Brain pericyte (primary cell): ENCODE measurements at regions not wholly inside any gene's neighbourhood (a gene's known extent, or its start where the extent isn't known, plus 50 kb on each side); places are given as distances from the start of the nearest gene placed in this dataset.
"Not testable (repeated sequence)": the region's sequence is repeated elsewhere in the genome, so short reads cannot be mapped to it uniquely, and the experiment has no call there.

Experiments used
- DNase-seq: peaks from one replicate; pipeline ENCODE4 v3.0.0-alpha.2; 2012; ENCODE audit warnings: low read depth, low spot score

DNA sequence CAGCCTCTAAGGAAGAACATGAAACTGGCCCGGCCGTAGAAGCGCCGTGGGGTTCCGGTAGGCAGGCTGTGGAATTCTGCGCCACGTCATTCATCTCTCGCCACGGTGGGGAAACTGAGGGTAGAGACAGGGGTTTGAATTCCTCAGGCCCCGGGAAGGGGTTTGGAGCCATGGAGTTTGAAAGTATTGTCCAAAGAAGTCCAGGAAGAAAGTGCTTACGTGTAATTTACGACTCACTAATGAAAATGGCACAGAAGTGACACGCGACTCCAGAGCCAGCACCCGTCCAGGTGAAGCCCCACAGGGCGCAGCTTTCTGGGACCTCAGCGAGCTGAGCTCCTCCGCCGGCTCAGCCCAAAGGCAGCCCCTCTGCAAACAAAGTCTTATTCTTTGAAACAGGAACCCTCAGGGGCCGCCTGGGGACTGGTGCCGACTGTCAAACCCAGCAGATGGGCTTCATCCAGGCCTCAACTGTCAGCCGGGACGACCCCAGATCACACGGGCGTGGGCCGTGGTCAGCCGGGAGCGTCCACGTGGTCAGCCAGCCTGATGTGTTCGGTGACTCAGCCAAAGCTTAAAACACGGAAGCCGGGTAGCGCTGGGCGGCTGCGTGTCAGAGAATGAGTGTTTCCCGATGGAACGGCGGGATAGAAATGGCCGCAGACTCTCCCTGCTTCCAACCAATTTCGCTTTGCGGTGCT, 200.0 kb downstream of the LAT start:
- DNase-seq, result not testable (repeated sequence)

DNA sequence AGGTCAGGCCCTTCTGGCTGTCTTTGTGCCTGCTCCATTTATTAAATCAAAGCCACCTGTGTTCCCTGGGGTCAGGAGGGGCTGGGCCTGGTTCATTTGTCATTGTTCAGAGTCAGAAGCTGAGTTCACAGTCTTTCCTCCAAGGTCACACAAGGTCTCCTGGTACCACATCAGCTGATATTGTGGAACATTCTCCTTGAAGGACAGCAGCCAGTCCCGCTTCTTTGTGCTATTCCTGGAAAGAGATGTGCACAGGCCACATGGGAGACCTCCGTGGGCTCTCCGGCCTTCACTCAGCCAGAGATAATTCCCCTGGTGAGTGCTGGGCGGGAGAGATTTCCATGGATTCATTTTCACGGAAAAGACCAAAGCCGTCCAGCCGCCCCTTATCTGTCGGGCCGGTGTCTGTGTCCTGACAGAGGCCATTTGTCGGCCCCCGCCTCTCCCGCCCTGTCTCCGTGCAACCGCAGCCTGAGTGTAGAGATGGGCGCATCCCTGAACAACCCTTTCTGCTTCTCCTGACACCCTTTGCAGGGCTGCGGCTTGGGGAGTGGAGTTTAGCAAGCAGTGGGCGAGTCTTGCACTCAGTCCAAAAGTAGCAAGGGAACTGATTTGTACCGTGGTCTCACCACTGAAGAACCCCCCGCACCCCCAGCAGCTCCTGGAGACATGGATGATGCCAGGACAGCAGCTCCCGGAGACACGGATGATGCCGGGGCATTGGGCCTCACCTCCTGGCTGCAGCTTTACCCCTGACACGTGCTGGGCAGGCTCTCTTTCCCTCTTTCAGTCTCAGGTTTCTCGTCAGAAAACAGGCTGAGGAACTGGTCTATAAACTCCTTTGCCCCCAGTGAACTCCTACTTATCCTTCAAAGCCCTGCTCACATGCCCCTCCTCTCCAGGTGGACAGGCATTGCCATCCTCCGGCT, 198.4 kb downstream of the LAT start:
- DNase-seq, result not testable (repeated sequence)

- DNase-seq, result no peak
Observed at GRCh38 chr16:29182501-29182900, 197.6 kb downstream of the LAT start.

DNA sequence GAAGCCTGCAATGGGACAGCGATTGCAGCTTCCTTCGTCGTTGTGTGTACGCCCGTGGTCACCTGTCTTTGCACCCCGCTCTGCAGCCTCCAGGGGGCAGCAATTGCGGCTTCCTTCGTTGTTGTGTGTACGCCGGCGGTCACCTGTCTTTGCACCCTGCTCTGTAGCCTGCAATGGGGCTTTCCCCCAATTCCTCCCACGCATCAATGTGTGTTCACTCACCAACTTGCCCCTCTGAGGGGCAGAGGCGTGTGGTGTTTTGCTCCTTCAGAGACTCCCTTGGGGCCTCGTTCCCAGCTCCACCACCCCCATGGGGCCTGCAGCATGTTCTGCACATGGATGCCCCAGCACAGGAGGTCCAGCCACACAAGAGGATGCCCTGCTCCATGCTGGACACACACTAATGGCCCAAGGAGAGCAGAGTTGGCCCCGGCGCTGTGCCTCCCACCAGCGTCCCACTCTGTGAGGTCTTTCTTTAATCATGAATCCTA, 197.1 kb downstream of the LAT start:
- DNase-seq, result not testable (repeated sequence)

DNA sequence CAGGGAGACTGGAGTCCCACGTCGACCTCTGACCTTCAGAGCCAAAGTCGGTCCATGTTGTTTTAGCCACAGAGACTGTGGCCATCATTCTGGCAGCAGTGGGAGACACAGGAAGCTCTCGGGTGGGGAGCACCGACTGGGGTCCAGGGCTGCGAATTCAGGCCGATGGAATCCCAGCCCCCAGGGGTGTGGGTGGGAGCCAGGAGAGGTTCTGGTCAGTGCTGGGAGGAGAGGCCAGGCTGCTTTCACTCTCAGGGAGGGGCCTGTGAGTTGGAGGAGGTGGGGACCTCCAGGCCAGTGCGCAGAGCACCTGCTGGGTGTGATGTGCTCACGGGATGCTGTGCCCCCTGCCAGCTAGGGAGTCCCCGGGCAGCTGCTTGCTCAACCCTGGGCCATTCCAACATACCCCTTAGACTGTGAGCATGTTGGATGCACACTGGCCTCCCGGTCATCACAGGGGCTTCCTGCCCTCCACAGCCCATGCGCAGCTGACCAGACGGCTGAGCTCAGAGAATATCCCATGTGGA, 196.5 kb downstream of the LAT start:
- DNase-seq, result not testable (repeated sequence)

DNA sequence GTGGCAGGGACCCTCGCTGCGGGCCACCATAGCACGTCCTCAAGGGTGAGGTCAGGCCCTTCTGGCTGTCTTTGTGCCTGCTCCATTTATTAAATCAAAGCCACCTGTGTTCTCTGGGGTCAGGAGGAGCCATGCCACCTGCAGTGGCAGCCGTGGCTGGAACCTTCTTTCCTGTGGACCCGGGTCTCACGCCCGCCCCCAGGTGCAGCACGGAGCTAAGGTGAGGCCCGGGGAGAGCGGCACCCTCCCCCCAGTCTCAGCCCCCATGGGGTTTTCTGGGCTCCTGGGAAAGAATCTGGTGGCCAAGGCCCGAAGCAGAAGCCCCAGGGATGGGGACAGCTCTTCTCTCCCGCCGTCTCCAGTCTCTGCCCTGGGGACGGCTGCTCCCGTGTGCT, 195.4 kb downstream of the LAT start:
- DNase-seq, result not testable (repeated sequence)

GRCh38 chr16:29179401-29180205, 194.8 kb downstream of the LAT start:
- not testable (repeated sequence) for DNase-seq

DNA sequence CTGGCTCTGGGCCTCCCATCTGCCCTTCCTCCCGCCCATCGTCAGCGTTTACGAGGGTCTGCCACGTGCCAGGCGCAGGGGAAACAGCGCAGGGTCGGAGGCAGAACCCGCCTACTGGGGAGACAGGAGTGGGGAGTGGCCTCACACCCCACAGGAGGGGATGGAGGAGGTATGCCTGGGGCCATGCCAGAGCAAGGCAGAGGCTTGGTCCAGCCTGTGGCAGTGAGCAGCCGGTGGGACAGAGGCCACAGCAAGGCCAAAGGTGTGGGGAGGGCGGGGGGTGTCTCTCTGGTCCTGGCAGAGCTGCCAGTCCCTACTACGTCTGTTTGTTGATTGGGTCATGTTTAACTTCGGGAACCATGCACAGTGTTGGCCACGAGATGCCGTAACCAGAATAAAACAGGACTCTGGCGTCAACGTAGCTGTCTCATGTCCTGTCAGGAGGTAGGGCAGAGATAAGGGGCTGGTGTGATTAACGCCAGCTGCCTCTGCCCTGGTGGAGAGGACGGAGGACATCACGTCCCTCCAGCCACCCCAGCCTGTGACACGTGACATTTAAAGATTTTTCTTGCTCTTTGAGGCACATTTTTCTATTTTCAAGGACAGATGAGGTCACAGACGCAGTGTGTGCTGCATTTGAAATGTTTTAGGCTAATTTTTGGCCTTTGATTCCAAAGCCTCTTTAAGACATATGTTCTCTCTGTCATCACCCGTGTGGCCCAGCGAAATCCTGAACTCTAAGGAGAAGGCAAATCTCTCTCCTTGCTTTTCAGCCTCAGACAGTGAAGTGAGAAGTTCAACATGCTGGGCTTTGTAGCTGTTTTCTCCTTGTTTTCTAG, 193.3 kb downstream of the LAT start:
- DNase-seq, result not testable (repeated sequence)

GRCh38 chr16:29177203-29177887, 192.5 kb downstream of the LAT start:
- not testable (repeated sequence) for DNase-seq

GRCh38 chr16:29176822-29177202, 192.0 kb downstream of the LAT start:
- not testable (repeated sequence) for DNase-seq

GRCh38 chr16:29176154-29176470, 191.3 kb downstream of the LAT start:
- not testable (repeated sequence) for DNase-seq

GRCh38 chr16:29175411-29176153, 190.7 kb downstream of the LAT start:
- DNase-seq, result not testable (repeated sequence)

DNA sequence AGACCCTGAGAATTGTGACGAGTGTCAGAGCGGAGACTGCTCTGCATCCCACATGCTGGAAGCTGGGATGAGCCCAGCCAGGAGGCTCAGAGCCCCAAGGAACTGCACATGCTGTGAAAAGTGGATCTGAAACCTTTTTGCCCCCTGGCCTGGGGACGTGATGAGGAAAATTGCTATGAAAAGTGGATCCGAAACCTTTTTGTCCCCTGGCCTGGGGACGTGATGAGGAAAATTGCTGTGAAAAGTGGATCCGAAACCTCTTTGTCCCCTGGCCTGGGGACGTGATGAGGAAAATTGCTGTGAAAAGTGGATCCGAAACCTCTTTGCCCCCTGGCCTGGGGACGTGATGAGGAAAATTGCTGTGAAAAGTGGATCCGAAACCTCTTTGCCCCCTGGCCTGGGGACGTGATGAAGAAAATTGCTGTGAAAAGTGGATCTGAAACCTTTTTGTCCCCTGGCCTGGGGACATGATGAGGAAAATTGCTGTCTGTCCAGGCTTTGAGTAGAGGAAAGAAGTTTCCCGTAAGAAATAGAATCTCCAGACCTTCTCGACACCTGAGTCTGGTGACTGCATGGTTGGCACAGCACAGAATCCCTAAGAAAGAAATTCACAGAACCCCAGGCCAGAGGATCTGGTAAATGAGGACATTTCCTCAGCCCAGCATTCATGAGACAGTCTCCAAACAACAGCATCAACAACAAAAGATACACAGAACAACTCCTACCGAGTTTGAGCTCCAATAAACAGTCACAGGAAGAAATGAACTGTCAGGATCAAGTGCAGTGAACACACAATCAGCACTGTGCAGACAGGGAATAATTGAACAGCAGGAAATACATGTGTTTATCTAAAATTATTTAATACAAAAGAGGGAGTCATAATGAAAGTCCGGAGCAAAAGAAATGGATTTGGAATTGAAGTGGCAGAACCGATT, 188.8 kb downstream of the LAT start:
- not testable (repeated sequence) for DNase-seq

DNA sequence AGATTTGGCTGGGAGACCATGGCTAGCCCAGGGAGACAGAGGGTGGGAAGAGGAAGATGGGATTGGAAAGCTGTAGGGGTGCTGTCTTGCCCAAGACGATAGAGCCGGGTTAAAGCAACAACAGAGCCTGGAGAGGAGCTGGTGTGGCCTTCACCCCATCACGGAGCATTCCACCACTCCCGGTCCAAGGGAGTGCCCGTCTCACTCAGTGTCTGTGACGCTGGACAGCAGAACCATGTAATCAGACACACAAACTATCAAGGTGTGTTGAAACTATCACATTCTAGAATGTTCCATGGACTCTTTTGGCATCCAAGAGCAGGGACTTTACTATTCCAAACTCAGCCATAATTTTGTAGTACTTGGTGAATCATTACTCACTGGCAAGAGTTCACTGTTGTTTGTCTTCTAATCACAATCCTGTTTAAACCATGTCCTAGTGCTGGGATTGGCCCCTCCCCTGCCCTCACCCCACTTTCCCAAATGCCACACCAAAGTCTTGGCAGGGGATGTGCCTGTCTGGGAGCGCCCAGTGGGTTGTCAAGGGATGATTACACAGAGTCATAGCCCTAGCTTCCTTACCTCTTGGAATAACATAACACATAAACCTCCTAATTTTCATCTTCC, 187.4 kb downstream of the LAT start:
- DNase-seq, result not testable (repeated sequence)

- DNase-seq, result not testable (repeated sequence)
Observed at GRCh38 chr16:29171296-29171695, 186.4 kb downstream of the LAT start.

GRCh38 chr16:29170393-29171119, 185.7 kb downstream of the LAT start:
- not testable (repeated sequence) for DNase-seq
